SK-N-MC (cell line): ENCODE measurements at regions not wholly inside any gene's neighbourhood (a gene's known extent, or its start where the extent isn't known, plus 50 kb on each side); places are given as distances from the start of the nearest gene placed in this dataset.

Experiments used
- EZH2 ChIP-seq: fragments of 200-600 bp; sonication (generic); IDR thresholded peaks from one replicate; pipeline ENCODE4 v1.6.1; 2017; ENCODE audit warnings: antibody characterized with exemption
- POLR2AphosphoS5 ChIP-seq: IDR thresholded peaks from 2 replicates; pipeline ENCODE4 v1.6.1; 2012; ENCODE audit warnings: mild to moderate bottlenecking, low read depth, low read length, borderline replicate concordance

GRCh38 chr15:88378188-88378637, 89.0 kb downstream of the MRPL46 start:
- no peak for TF ChIP-seq POLR2AphosphoS5
- no peak for TF ChIP-seq EZH2
